Transverse colon (tissue), 3 donors: ENCODE measurements at regions not wholly inside any gene's neighbourhood (a gene's known extent, or its start where the extent isn't known, plus 50 kb on each side); places are given as distances from the start of the nearest gene placed in this dataset.

Source experiments
- CTCF ChIP-seq, 5 experiments: fragments of 200-600 bp in 3 of 5; fragments of 450-650 bp in 2 of 5; sonication (generic) in 3 of 5; IDR thresholded peaks; 1 replicate in 2 of 5; 2 replicates in 3 of 5; pipeline ENCODE4 v1.5.1; 2016 to 2017; ENCODE audit warnings: antibody characterized with exemption in 5 of 5, inconsistent platforms in 3 of 5, mild to moderate bottlenecking in 2 of 5, moderate library complexity in 1 of 5
- EP300 ChIP-seq: sonication (generic); formaldehyde crosslinking; IDR thresholded peaks from one replicate; pipeline ENCODE4 v1.6.1; 2017; ENCODE audit warnings: antibody characterized with exemption, low read depth
- POLR2A ChIP-seq: fragments of 450-650 bp; IDR thresholded peaks from one replicate; pipeline ENCODE4 v1.6.1; 2016; ENCODE audit warnings: antibody characterized with exemption, mild to moderate bottlenecking, moderate library complexity

- TF ChIP-seq CTCF (IDR thresholded peaks at IDR 0.05) = no peak
- no peak for TF ChIP-seq POLR2A
- TF ChIP-seq EP300 = no peak
These were observed 243.4 kb downstream of the RBM19 start for GRCh38 chr12:113722747-113723146.
